H1 (cell line): ENCODE measurements at regions not wholly inside any gene's neighbourhood (a gene's known extent, or its start where the extent isn't known, plus 50 kb on each side); places are given as distances from the start of the nearest gene placed in this dataset.

ENCODE experiments used
- CTCF ChIA-PET: fragments of 300-600 bp; sonication (Branson Sonifier 250); formaldehyde crosslinking; loops from one replicate; lab custom pipeline; 2021; ENCODE audit not compliant: partially characterized antibody; lab: Charles Lee
- POLR2A ChIA-PET: fragments of 300-600 bp; sonication (Branson Sonifier 250); formaldehyde crosslinking; loops from one replicate; lab custom pipeline; 2021; ENCODE audit warnings: inconsistent platforms; ENCODE audit not compliant: partially characterized antibody; lab: Charles Lee
- DNase-seq, 2 experiments: peaks; one replicate each; pipeline versions ENCODE4 v3.0.0 to v3.0.0-alpha.2; 2010 to 2022; ENCODE audit warnings: low spot score in 2 of 2, low read depth in 1 of 2, mixed read lengths in 1 of 2
- FAIRE-seq: peaks from 2 replicates; lab custom pipeline; 2011; peaks lifted over from hg19 to GRCh38; lab: Jason Lieb, UNC
- H2AFZ ChIP-seq: 2 replicates; pipeline ENCODE4 v1.8.1; 2012; ENCODE audit warnings: low read length, inconsistent platforms
- H2AK5ac ChIP-seq: 2 replicates; pipeline ENCODE4 v1.6.1; 2013; ENCODE audit warnings: low read depth, low read length
- H2BK120ac ChIP-seq: replicated peaks from 2 replicates; pipeline ENCODE3; 2013; ENCODE audit warnings: low read depth, low read length, inconsistent platforms
- H2BK12ac ChIP-seq: 2 replicates; pipeline ENCODE4 v1.6.1; 2013; ENCODE audit warnings: low read depth, low read length
- H2BK15ac ChIP-seq: 2 replicates; pipeline ENCODE4 v1.6.1; 2013; ENCODE audit warnings: low read length
- H2BK20ac ChIP-seq: 2 replicates; pipeline ENCODE4 v1.6.1; 2013; ENCODE audit warnings: low read length
- H2BK5ac ChIP-seq: 2 replicates; pipeline ENCODE4 v1.6.1; 2013; ENCODE audit warnings: low read depth, low read length
- H3K14ac ChIP-seq: 2 replicates; pipeline ENCODE4 v1.6.1; 2013; ENCODE audit warnings: inconsistent platforms; ENCODE audit not compliant: insufficient read length
- H3K18ac ChIP-seq: 2 replicates; pipeline ENCODE4 v1.6.1; 2013; ENCODE audit warnings: low read length; ENCODE audit errors: extremely low read depth
- H3K23ac ChIP-seq: 2 replicates; pipeline ENCODE4 v1.6.1; 2013; ENCODE audit warnings: inconsistent platforms; ENCODE audit not compliant: insufficient read length
- H3K23me2 ChIP-seq: 2 replicates; pipeline ENCODE4 v1.6.1; 2013; ENCODE audit warnings: low read depth, low read length
- H3K27ac ChIP-seq: 2 replicates; pipeline ENCODE4 v1.6.1; 2011; ENCODE audit warnings: low read depth, low read length, inconsistent platforms
- H3K27me3 ChIP-seq, 4 experiments: replicated peaks in 1 of 4; 1 replicate in 1 of 4; 2 replicates in 3 of 4; pipeline versions ENCODE4 v1.6.1 to v1.8.1; 2011 to 2013; ENCODE audit warnings: low read length in 3 of 4, mild to moderate bottlenecking in 3 of 4, inconsistent platforms in 2 of 4, mixed read lengths in 2 of 4, moderate library complexity in 1 of 4; ENCODE audit not compliant: control insufficient read depth in 3 of 4, insufficient read depth in 3 of 4; ENCODE audit errors: extremely low read depth in 1 of 4
- H3K36me3 ChIP-seq, 4 experiments: 2 replicates each; pipeline versions ENCODE4 v1.6.1 to v1.8.1; 2011 to 2013; ENCODE audit warnings: mild to moderate bottlenecking in 4 of 4, low read length in 3 of 4, moderate library complexity in 2 of 4, control low read depth in 1 of 4, inconsistent platforms in 1 of 4; ENCODE audit not compliant: insufficient read depth in 4 of 4, control insufficient read depth in 2 of 4
- H3K4ac ChIP-seq: replicated peaks from 2 replicates; pipeline ENCODE3; 2013; ENCODE audit warnings: low read length, low read depth, mixed read lengths, inconsistent platforms; ENCODE audit not compliant: insufficient read length
- H3K4me1 ChIP-seq, 4 experiments: replicated peaks in 1 of 4; 1 replicate in 1 of 4; 2 replicates in 3 of 4; pipeline versions ENCODE4 v1.6.1 to v1.8.1; 2011 to 2013; ENCODE audit warnings: low read length in 3 of 4, inconsistent platforms in 2 of 4, mixed read lengths in 1 of 4; ENCODE audit not compliant: insufficient read depth in 4 of 4, control insufficient read depth in 3 of 4
- H3K4me2 ChIP-seq, 2 experiments: 2 replicates each; pipeline versions ENCODE4 v1.6.1 to v1.8.1; 2011 to 2013; ENCODE audit warnings: low read depth in 2 of 2, low read length in 2 of 2, control low read depth in 1 of 2, inconsistent platforms in 1 of 2, mild to moderate bottlenecking in 1 of 2; ENCODE audit not compliant: insufficient read depth in 1 of 2
- H3K4me3 ChIP-seq, 4 experiments: fragments of 200-600, 300-600 bp in 1 of 4; sonication (generic), shearing (Covaris generic), sonication (Bioruptor Twin) in 1 of 4; 2 replicates each; pipeline versions ENCODE4 v1.5.1 to v1.8.1; 2011 to 2016; ENCODE audit warnings: low read length in 4 of 4, low read depth in 3 of 4, control low read depth in 2 of 4, inconsistent platforms in 2 of 4, mild to moderate bottlenecking in 2 of 4, mixed read lengths in 1 of 4, moderate library complexity in 1 of 4; ENCODE audit not compliant: insufficient read depth in 2 of 4; ENCODE audit errors: extremely low read depth in 1 of 4
- H3K56ac ChIP-seq: replicated peaks from 2 replicates; pipeline ENCODE3; 2013; ENCODE audit warnings: low read depth, mild to moderate bottlenecking, mixed read lengths, low read length, inconsistent platforms; ENCODE audit not compliant: insufficient read length
- H3K79me1 ChIP-seq: 2 replicates; pipeline ENCODE4 v1.6.1; 2013; ENCODE audit warnings: low read depth, low read length, control low read depth
- H3K79me2 ChIP-seq, 2 experiments: 2 replicates each; pipeline versions ENCODE4 v1.6.1 to v1.8.1; 2012 to 2013; ENCODE audit warnings: low read length in 2 of 2, mild to moderate bottlenecking in 2 of 2, inconsistent platforms in 1 of 2; ENCODE audit not compliant: insufficient read depth in 2 of 2, control insufficient read depth in 1 of 2
- H3K9ac ChIP-seq, 4 experiments: replicated peaks in 1 of 4; 1 replicate in 1 of 4; 2 replicates in 3 of 4; pipeline versions ENCODE4 v1.6.1 to v1.8.1; 2011 to 2013; ENCODE audit warnings: low read depth in 3 of 4, low read length in 3 of 4, control low read depth in 2 of 4, mild to moderate bottlenecking in 2 of 4, moderate library complexity in 2 of 4, inconsistent platforms in 1 of 4; ENCODE audit errors: extremely low read depth in 1 of 4
- H3K9me3 ChIP-seq, 2 experiments: 2 replicates each; pipeline versions ENCODE4 v1.6.1 to v1.8.1; 2012 to 2013; ENCODE audit warnings: mild to moderate bottlenecking in 2 of 2, moderate library complexity in 2 of 2, control low read depth in 1 of 2, inconsistent platforms in 1 of 2, low read depth in 1 of 2, low read length in 1 of 2, mixed read lengths in 1 of 2; ENCODE audit not compliant: insufficient read depth in 2 of 2
- H4K20me1 ChIP-seq, 2 experiments: replicated peaks in 1 of 2; 2 replicates each; pipeline versions ENCODE3 to v1.8.1; 2011 to 2013; ENCODE audit warnings: inconsistent platforms in 2 of 2, low read length in 2 of 2, mild to moderate bottlenecking in 1 of 2; ENCODE audit not compliant: insufficient read depth in 2 of 2, control insufficient read depth in 1 of 2
- H4K5ac ChIP-seq: 2 replicates; pipeline ENCODE4 v1.6.1; 2013; ENCODE audit warnings: low read length, low read depth, mixed read lengths, inconsistent platforms; ENCODE audit not compliant: insufficient read length
- H4K8ac ChIP-seq: 2 replicates; pipeline ENCODE4 v1.8.0; 2013; ENCODE audit warnings: mild to moderate bottlenecking, moderate library complexity, low read length, inconsistent platforms; ENCODE audit not compliant: insufficient read depth; ENCODE audit errors: extremely low read depth
- H4K91ac ChIP-seq: replicated peaks from 2 replicates; pipeline ENCODE3; 2013; ENCODE audit warnings: low read length, mixed read lengths, inconsistent platforms; ENCODE audit not compliant: insufficient read length
- ASH2L ChIP-seq: fragments of 200-600, 300-600 bp; sonication (generic); IDR thresholded peaks from one replicate; pipeline ENCODE4 v1.7.1; 2017; ENCODE audit warnings: low read length
- BRCA1 ChIP-seq: IDR thresholded peaks from 2 replicates; pipeline ENCODE4 v1.6.1; 2012; ENCODE audit warnings: low read depth, low read length, improper control_type of control experiment
- CHD1 ChIP-seq: IDR thresholded peaks from 2 replicates; pipeline ENCODE4 v1.6.1; 2012; ENCODE audit warnings: low read depth, low read length, improper control_type of control experiment
- CHD2 ChIP-seq: IDR thresholded peaks from 2 replicates; pipeline ENCODE4 v1.6.1; 2012; ENCODE audit warnings: low read length, improper control_type of control experiment
- CTBP2 ChIP-seq: IDR thresholded peaks from 2 replicates; pipeline ENCODE4 v1.7.0; 2011; ENCODE audit warnings: borderline replicate concordance, mild to moderate bottlenecking, moderate library complexity, mixed read lengths, low read length; ENCODE audit not compliant: insufficient read depth, insufficient read length
- EGR1 ChIP-seq: IDR thresholded peaks from 2 replicates; pipeline ENCODE4 v1.6.1; 2011; ENCODE audit warnings: low read depth, low read length, borderline replicate concordance
- EP300 ChIP-seq, 2 experiments: IDR thresholded peaks; 1 replicate in 1 of 2; 2 replicates in 1 of 2; pipeline ENCODE4 v1.6.1; 2011 to 2012; ENCODE audit warnings: low read depth in 2 of 2, low read length in 2 of 2, mild to moderate bottlenecking in 2 of 2, borderline replicate concordance in 1 of 2, inconsistent platforms in 1 of 2, moderate library complexity in 1 of 2
- FOSL1 ChIP-seq: IDR thresholded peaks from 2 replicates; pipeline ENCODE4 v1.6.1; 2011; ENCODE audit warnings: mild to moderate bottlenecking, low read depth, low read length, moderate library complexity; ENCODE audit not compliant: insufficient read depth
- HDAC2 ChIP-seq, 2 experiments: fragments of 300-600 bp in 1 of 2; sonication (generic) in 1 of 2; IDR thresholded peaks; 2 replicates each; pipeline ENCODE4 v1.6.1; 2011 to 2012; ENCODE audit warnings: low read depth in 2 of 2, low read length in 2 of 2, mild to moderate bottlenecking in 2 of 2, moderate library complexity in 2 of 2, borderline replicate concordance in 1 of 2, inconsistent platforms in 1 of 2
- POLR2A ChIP-seq, 2 experiments: IDR thresholded peaks; 1 replicate in 1 of 2; 2 replicates in 1 of 2; pipeline ENCODE4 v1.6.1; 2011; ENCODE audit warnings: low read depth in 2 of 2, low read length in 2 of 2, mild to moderate bottlenecking in 2 of 2; ENCODE audit errors: control extremely low read depth in 1 of 2
- RBBP5 ChIP-seq: IDR thresholded peaks from 2 replicates; pipeline ENCODE4 v1.7.1; 2012; ENCODE audit warnings: low read depth, mild to moderate bottlenecking, inconsistent platforms, low read length, moderate library complexity, borderline replicate concordance
- RNF2 ChIP-seq: fragments of 200-900, 300-1000 bp; sonication (generic); IDR thresholded peaks from 2 replicates; pipeline ENCODE4 v1.7.1; 2016; ENCODE audit warnings: borderline replicate concordance, low read depth, mild to moderate bottlenecking, antibody characterized with exemption, low read length; ENCODE audit not compliant: poor library complexity, severe bottlenecking; ENCODE audit errors: missing control alignments
- SUZ12 ChIP-seq: fragments of 200-600 bp; sonication (generic); IDR thresholded peaks from 2 replicates; pipeline ENCODE4 v1.6.1; 2012; ENCODE audit warnings: mild to moderate bottlenecking, inconsistent platforms, low read length, moderate library complexity, mixed read lengths
- TBP ChIP-seq: IDR thresholded peaks from 2 replicates; pipeline ENCODE4 v1.6.1; 2011; ENCODE audit warnings: low read depth, low read length, improper control_type of control experiment
- TCF12 ChIP-seq: IDR thresholded peaks from 2 replicates; pipeline ENCODE4 v1.6.1; 2011; ENCODE audit warnings: low read depth, mild to moderate bottlenecking, low read length
- WGBS, 2 experiments: shearing (Covaris generic) in 1 of 2; methylation state at CpG; one replicate each; pipeline versions ENCODE4 v1.1.6 to v1.1.7; 2013 to 2015; ENCODE audit warnings: low lambda C conversion rate in 2 of 2, mixed read lengths in 2 of 2, inconsistent platforms in 1 of 2, low coverage in 1 of 2, missing lambda C conversion rate in 1 of 2; ENCODE audit not compliant: insufficient replicate concordance in 2 of 2, insufficient coverage in 1 of 2, insufficient read length in 1 of 2; ENCODE audit errors: extremely low coverage in 1 of 2, missing lambda C conversion rate in 1 of 2; 5-methylcytosine and 5-hydroxymethylcytosine counted together

DNA sequence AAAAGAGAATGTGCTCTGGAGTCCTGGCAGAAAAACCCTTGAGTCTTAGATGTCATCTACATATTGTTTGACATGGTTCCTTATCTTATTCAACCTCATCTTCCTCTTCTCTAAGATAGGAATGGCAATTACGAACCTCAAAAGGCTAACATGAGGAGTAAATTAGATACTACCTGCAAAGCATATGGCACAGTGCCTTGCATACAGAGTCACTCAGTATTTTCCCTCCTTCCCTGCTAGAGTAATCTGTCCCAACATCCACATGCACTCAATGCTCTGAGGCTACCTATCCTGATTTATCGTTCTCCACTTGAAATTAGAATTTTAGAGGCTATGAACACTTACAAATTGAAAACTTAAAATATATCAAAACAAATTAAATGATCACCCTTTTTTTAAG lies 386.7 kb downstream of the RSL24D1 start:
- no peak for DNase-seq

More for the DNA sequence above, 386.7 kb downstream of the RSL24D1 start:
- Histone ChIP-seq H3K4me1 (no peaks in the 10 kb centered on the region), H2BK120ac (no peak overlapping the region), H3K27ac (no peak overlapping the region), H3K18ac (no peak overlapping the region), H4K5ac (no peak overlapping the region), H4K8ac (no peak overlapping the region), H3K36me3 (no peaks in the 10 kb centered on the region), H2BK15ac (no peak overlapping the region), H3K56ac (no peak overlapping the region), H2BK5ac (no peak overlapping the region), H4K91ac (no peak overlapping the region), H3K4ac (no peak overlapping the region), H3K14ac (no peak overlapping the region), H2AFZ (no peak overlapping the region), H2BK20ac (no peak overlapping the region), H3K4me3 (no peak overlapping the region), H4K20me1 (no peaks in the 10 kb centered on the region), H3K4me2 (no peak overlapping the region), H3K27me3 (no peaks in the 10 kb centered on the region), H2BK12ac (no peak overlapping the region), H3K79me1 (no peaks in the 10 kb centered on the region), H3K9me3 (peaks cover 16 to 39% of the 10 kb centered on the region in 2 experiments; a peak in 2 of 4 replicates), H3K23me2 (no peaks in the 10 kb centered on the region), H2AK5ac (no peak overlapping the region), H3K79me2 (no peaks in the 10 kb centered on the region), H3K9ac (no peak overlapping the region), H3K23ac (no peak overlapping the region)
- no peak for FAIRE-seq
- 84% methylated on average over 2 of the region's 2 CpGs; no CpG with 5 or more reads in 1 of the 2 experiments for WGBS, 2 experiments
- POLR2A ChIA-PET, result no interaction called here
- TF ChIP-seq BRCA1 (no peak), FOSL1 (no peak), SUZ12 (no peak), EP300 (IDR thresholded peaks at IDR 0.05; ENCODE audit: borderline replicate concordance in 1 of 2, low read depth in 2 of 2, low read length in 2 of 2) (no peak), HDAC2 (IDR thresholded peaks at IDR 0.05; ENCODE audit: borderline replicate concordance in 1 of 2, low read depth in 2 of 2, low read length in 2 of 2) (no peak), CHD1 (no peak), CHD2 (no peak), TBP (no peak), EGR1 (no peak), TCF12 (no peak), RNF2 (no peak), ASH2L (no peak), CTBP2 (no peak), POLR2A (IDR thresholded peaks at IDR 0.05; ENCODE audit: control extremely low read depth in 1 of 2, low read depth in 2 of 2, low read length in 2 of 2) (no peak), RBBP5 (no peak)
- CTCF ChIA-PET, result no interaction called here
